GM23338 (cell line): ENCODE measurements at regions not wholly inside any gene's neighbourhood (a gene's known extent, or its start where the extent isn't known, plus 50 kb on each side); places are given as distances from the start of the nearest gene placed in this dataset.

ENCODE experiments used
- ATAC-seq: fragments of 200-7000 bp; cut with Tn5 transposase; 3 replicates; pipeline ENCODE4 v1.9.1; 2020
- DNase-seq: peaks from one replicate; pipeline ENCODE4 v3.0.0-alpha.2; 2015; ENCODE audit warnings: low spot score
- H2AFZ ChIP-seq: fragments of 200-600 bp; sonication (generic); 2 replicates; pipeline ENCODE4 v1.8.0; 2016; ENCODE audit warnings: antibody characterized with exemption, mild to moderate bottlenecking, moderate library complexity
- H3F3A ChIP-seq: fragments of 200-600 bp; sonication (generic); replicated peaks from 2 replicates; pipeline ENCODE4 v1.8.0; 2017; ENCODE audit warnings: antibody characterized with exemption, mixed run types, low read depth
- H3K27ac ChIP-seq: fragments of 200-600 bp; sonication (generic); 2 replicates; pipeline ENCODE4 v1.6.1; 2016; ENCODE audit warnings: low read depth
- H3K27me3 ChIP-seq: fragments of 200-600 bp; sonication (generic); 2 replicates; pipeline ENCODE4 v1.8.0; 2016; ENCODE audit warnings: mild to moderate bottlenecking, mixed run types, moderate library complexity; ENCODE audit not compliant: insufficient read depth
- H3K36me3 ChIP-seq: fragments of 200-600 bp; sonication (generic); 2 replicates; pipeline ENCODE4 v1.8.0; 2016; ENCODE audit warnings: mild to moderate bottlenecking; ENCODE audit not compliant: insufficient read depth
- H3K4me1 ChIP-seq: fragments of 200-600 bp; sonication (generic); 2 replicates; pipeline ENCODE4 v1.8.0; 2016; ENCODE audit warnings: mild to moderate bottlenecking, moderate library complexity; ENCODE audit not compliant: insufficient read depth
- H3K4me2 ChIP-seq: fragments of 200-600 bp; sonication (generic); 2 replicates; pipeline ENCODE4 v1.7.1; 2017; ENCODE audit warnings: mixed run types
- H3K4me3 ChIP-seq: fragments of 200-600 bp; sonication (generic); 2 replicates; pipeline ENCODE4 v1.6.1; 2016; ENCODE audit warnings: mixed run types
- H3K79me2 ChIP-seq: fragments of 200-600 bp; sonication (generic); replicated peaks from 2 replicates; pipeline ENCODE4 v1.8.0; 2017; ENCODE audit warnings: mild to moderate bottlenecking; ENCODE audit not compliant: insufficient read depth
- H3K9me2 ChIP-seq: fragments of 200-600 bp; sonication (generic); 2 replicates; pipeline ENCODE4 v1.8.0; 2017; ENCODE audit not compliant: insufficient read depth
- H4K20me1 ChIP-seq: fragments of 200-600 bp; sonication (generic); replicated peaks from 2 replicates; pipeline ENCODE4 v1.8.0; 2017; ENCODE audit warnings: mild to moderate bottlenecking; ENCODE audit not compliant: insufficient read depth
- H3K27ac Mint-ChIP-seq: 2 replicates; pipeline ENCODE4 v1.8.0; 2020; ENCODE audit warnings: inconsistent platforms, mild to moderate bottlenecking, moderate library complexity, mixed read lengths
- H3K27me3 Mint-ChIP-seq: 3 replicates; pipeline ENCODE4 v1.8.0; 2022; ENCODE audit warnings: low read depth, mild to moderate bottlenecking, moderate library complexity, mixed read lengths, inconsistent platforms; ENCODE audit not compliant: insufficient read depth, poor library complexity
- H3K36me3 Mint-ChIP-seq: 3 replicates; pipeline ENCODE4 v1.8.0; 2021; ENCODE audit warnings: low read depth, mild to moderate bottlenecking, inconsistent platforms, moderate library complexity, mixed read lengths
- H3K4me1 Mint-ChIP-seq: 3 replicates; pipeline ENCODE4 v1.8.0; 2020; ENCODE audit warnings: mild to moderate bottlenecking, inconsistent platforms, mixed read lengths
- H3K4me3 Mint-ChIP-seq: 3 replicates; pipeline ENCODE4 v1.8.0; 2021; ENCODE audit warnings: moderate library complexity, mild to moderate bottlenecking, inconsistent platforms, mixed read lengths
- H3K9me3 Mint-ChIP-seq: 3 replicates; pipeline ENCODE4 v1.8.0; 2020; ENCODE audit warnings: moderate library complexity, mild to moderate bottlenecking, inconsistent platforms, mixed read lengths
- CREB1 ChIP-seq: fragments of 250-450 bp; sonication (Bioruptor Pico); IDR thresholded peaks from 2 replicates; pipeline ENCODE4 v1.5.0; 2020; ENCODE audit warnings: low read depth, mild to moderate bottlenecking, moderate library complexity
- EZH2 ChIP-seq: fragments of 200-600 bp; sonication (generic); IDR thresholded peaks from one replicate; pipeline ENCODE4 v1.8.0; 2017; ENCODE audit warnings: antibody characterized with exemption, mild to moderate bottlenecking, low read depth; ENCODE audit not compliant: unreplicated experiment
- EZH2phosphoT487 ChIP-seq: fragments of 200-600 bp; sonication (generic); IDR thresholded peaks from one replicate; pipeline ENCODE4 v1.8.1; 2018; ENCODE audit warnings: antibody characterized with exemption; ENCODE audit not compliant: unreplicated experiment
- JUNB ChIP-seq: IDR thresholded peaks from one replicate; pipeline ENCODE4 v1.6.1; 2016; ENCODE audit warnings: antibody characterized with exemption; ENCODE audit not compliant: unreplicated experiment
- NANOG ChIP-seq: IDR thresholded peaks from 2 replicates; pipeline ENCODE4 v1.6.1; 2016; ENCODE audit warnings: antibody characterized with exemption, borderline replicate concordance
- POLR2AphosphoS5 ChIP-seq: IDR thresholded peaks from 2 replicates; pipeline ENCODE4 v1.6.1; 2016; ENCODE audit warnings: antibody characterized with exemption, low read depth
- STAT1 ChIP-seq: IDR thresholded peaks from one replicate; pipeline ENCODE4 v1.6.1; 2016; ENCODE audit warnings: antibody characterized with exemption; ENCODE audit not compliant: unreplicated experiment
- ZNF114 ChIP-seq: fragments of 250-450 bp; sonication (Bioruptor Pico); IDR thresholded peaks from 2 replicates; pipeline ENCODE4 v1.5.0; 2020; ENCODE audit warnings: mild to moderate bottlenecking, moderate library complexity
- ZNF331 ChIP-seq: fragments of 250-450 bp; sonication (Bioruptor Pico); IDR thresholded peaks from 2 replicates; pipeline ENCODE4 v1.5.0; 2020; ENCODE audit warnings: low read depth, mild to moderate bottlenecking, moderate library complexity
- TF ChIP-seq, protein P1 (sequence below): IDR thresholded peaks from one replicate; pipeline ENCODE4 v1.6.1; 2018; ENCODE audit warnings: antibody characterized with exemption; ENCODE audit not compliant: unreplicated experiment
- TF ChIP-seq, protein P2 (sequence below): fragments of 250-450 bp; sonication (Bioruptor Pico); IDR thresholded peaks from 2 replicates; pipeline ENCODE4 v1.5.0; 2020; ENCODE audit warnings: mild to moderate bottlenecking, moderate library complexity
- TF ChIP-seq, protein P3 (sequence below), 2 experiments: fragments of 200-600 bp in 1 of 2; sonication (generic) in 1 of 2; conservative IDR thresholded peaks; 2 replicates each; pipeline versions ENCODE4 v1.5.1 to v1.6.1; 2016 to 2017; ENCODE audit warnings: antibody characterized with exemption in 2 of 2, low read depth in 2 of 2, mild to moderate bottlenecking in 2 of 2, moderate library complexity in 1 of 2
- TF ChIP-seq, protein P4 (sequence below): IDR thresholded peaks from 2 replicates; pipeline ENCODE4 v1.6.1; 2016; ENCODE audit warnings: antibody characterized with exemption

DNA sequence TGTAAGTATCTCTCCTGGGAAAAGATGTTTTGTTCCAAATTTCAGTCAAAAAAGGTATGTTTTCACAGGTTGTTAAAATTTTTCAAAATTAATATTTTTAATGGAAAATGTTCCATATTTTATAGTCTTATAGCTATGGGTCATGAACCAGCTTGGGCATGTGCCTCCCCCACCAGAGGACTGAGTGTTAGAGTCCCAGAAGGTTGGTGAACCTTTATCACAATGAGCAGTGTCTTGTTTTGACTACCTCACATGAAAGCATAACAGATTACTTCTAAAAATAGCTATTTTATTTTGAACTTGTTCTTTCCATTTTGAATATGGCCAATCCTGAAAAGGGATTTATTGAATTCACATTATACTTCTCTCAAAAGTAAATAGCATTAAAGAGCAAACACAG, 112.5 kb upstream of the TSC22D1 start (continued):
- TF ChIP-seq EZH2phosphoT487 (no peak), CREB1 (CRISPR knock-in tag) (no peak), POLR2AphosphoS5 (no peak), ZNF114 (CRISPR knock-in tag) (no peak), EZH2 (no peak), NANOG (no peak)

DNA sequence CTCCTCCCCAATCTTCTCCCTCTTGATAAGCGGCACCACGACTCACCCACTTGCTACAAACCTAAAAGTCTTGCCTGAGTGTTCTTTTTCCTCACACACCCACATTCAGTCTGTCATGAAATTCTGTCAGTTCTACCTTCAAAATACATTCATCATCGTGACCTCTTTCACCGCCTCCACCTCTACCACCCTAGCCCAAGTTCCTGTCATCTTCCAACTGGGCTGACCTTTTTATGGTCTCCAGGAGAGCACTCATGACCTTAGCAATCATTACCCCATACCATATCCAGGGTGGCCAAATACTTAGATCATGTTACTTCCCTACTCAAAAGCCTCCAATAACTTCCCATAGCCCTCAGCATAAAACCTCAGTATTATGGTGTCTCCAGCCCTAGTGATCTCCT, 110.4 kb upstream of the TSC22D1 start:
- Histone ChIP-seq H3K4me2 (no peak overlapping the region), H3K4me1 (no peaks in the 10 kb centered on the region), H3K36me3 (0 out of 2 replicates have a peak, but pooled peaks cover 6% of the 10 kb centered on the region), H3K4me3 (no peak overlapping the region), H3K27ac (no peak overlapping the region), H3K9me2 (no peaks in the 10 kb centered on the region), H4K20me1 (no peaks in the 10 kb centered on the region), H3K79me2 (no peaks in the 10 kb centered on the region), H3K27me3 (no peaks in the 10 kb centered on the region), H2AFZ (no peak overlapping the region), H3F3A (no peaks in the 10 kb centered on the region)
- DNase-seq (no peak), ATAC-seq (no peak)
- Mint-ChIP-seq H3K36me3 (peaks cover 15% of the 10 kb centered on the region), H3K27ac (no peak overlapping the region), H3K4me1 (no peaks in the 10 kb centered on the region), H3K27me3 (peaks cover 1% of the 10 kb centered on the region), H3K9me3 (peaks cover 20% of the 10 kb centered on the region), H3K4me3 (no peak overlapping the region)
- no peak for TF ChIP-seq NANOG
- TF ChIP-seq, protein P1, sequence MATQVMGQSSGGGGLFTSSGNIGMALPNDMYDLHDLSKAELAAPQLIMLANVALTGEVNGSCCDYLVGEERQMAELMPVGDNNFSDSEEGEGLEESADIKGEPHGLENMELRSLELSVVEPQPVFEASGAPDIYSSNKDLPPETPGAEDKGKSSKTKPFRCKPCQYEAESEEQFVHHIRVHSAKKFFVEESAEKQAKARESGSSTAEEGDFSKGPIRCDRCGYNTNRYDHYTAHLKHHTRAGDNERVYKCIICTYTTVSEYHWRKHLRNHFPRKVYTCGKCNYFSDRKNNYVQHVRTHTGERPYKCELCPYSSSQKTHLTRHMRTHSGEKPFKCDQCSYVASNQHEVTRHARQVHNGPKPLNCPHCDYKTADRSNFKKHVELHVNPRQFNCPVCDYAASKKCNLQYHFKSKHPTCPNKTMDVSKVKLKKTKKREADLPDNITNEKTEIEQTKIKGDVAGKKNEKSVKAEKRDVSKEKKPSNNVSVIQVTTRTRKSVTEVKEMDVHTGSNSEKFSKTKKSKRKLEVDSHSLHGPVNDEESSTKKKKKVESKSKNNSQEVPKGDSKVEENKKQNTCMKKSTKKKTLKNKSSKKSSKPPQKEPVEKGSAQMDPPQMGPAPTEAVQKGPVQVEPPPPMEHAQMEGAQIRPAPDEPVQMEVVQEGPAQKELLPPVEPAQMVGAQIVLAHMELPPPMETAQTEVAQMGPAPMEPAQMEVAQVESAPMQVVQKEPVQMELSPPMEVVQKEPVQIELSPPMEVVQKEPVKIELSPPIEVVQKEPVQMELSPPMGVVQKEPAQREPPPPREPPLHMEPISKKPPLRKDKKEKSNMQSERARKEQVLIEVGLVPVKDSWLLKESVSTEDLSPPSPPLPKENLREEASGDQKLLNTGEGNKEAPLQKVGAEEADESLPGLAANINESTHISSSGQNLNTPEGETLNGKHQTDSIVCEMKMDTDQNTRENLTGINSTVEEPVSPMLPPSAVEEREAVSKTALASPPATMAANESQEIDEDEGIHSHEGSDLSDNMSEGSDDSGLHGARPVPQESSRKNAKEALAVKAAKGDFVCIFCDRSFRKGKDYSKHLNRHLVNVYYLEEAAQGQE, result no peak
- TF ChIP-seq, protein P2, sequence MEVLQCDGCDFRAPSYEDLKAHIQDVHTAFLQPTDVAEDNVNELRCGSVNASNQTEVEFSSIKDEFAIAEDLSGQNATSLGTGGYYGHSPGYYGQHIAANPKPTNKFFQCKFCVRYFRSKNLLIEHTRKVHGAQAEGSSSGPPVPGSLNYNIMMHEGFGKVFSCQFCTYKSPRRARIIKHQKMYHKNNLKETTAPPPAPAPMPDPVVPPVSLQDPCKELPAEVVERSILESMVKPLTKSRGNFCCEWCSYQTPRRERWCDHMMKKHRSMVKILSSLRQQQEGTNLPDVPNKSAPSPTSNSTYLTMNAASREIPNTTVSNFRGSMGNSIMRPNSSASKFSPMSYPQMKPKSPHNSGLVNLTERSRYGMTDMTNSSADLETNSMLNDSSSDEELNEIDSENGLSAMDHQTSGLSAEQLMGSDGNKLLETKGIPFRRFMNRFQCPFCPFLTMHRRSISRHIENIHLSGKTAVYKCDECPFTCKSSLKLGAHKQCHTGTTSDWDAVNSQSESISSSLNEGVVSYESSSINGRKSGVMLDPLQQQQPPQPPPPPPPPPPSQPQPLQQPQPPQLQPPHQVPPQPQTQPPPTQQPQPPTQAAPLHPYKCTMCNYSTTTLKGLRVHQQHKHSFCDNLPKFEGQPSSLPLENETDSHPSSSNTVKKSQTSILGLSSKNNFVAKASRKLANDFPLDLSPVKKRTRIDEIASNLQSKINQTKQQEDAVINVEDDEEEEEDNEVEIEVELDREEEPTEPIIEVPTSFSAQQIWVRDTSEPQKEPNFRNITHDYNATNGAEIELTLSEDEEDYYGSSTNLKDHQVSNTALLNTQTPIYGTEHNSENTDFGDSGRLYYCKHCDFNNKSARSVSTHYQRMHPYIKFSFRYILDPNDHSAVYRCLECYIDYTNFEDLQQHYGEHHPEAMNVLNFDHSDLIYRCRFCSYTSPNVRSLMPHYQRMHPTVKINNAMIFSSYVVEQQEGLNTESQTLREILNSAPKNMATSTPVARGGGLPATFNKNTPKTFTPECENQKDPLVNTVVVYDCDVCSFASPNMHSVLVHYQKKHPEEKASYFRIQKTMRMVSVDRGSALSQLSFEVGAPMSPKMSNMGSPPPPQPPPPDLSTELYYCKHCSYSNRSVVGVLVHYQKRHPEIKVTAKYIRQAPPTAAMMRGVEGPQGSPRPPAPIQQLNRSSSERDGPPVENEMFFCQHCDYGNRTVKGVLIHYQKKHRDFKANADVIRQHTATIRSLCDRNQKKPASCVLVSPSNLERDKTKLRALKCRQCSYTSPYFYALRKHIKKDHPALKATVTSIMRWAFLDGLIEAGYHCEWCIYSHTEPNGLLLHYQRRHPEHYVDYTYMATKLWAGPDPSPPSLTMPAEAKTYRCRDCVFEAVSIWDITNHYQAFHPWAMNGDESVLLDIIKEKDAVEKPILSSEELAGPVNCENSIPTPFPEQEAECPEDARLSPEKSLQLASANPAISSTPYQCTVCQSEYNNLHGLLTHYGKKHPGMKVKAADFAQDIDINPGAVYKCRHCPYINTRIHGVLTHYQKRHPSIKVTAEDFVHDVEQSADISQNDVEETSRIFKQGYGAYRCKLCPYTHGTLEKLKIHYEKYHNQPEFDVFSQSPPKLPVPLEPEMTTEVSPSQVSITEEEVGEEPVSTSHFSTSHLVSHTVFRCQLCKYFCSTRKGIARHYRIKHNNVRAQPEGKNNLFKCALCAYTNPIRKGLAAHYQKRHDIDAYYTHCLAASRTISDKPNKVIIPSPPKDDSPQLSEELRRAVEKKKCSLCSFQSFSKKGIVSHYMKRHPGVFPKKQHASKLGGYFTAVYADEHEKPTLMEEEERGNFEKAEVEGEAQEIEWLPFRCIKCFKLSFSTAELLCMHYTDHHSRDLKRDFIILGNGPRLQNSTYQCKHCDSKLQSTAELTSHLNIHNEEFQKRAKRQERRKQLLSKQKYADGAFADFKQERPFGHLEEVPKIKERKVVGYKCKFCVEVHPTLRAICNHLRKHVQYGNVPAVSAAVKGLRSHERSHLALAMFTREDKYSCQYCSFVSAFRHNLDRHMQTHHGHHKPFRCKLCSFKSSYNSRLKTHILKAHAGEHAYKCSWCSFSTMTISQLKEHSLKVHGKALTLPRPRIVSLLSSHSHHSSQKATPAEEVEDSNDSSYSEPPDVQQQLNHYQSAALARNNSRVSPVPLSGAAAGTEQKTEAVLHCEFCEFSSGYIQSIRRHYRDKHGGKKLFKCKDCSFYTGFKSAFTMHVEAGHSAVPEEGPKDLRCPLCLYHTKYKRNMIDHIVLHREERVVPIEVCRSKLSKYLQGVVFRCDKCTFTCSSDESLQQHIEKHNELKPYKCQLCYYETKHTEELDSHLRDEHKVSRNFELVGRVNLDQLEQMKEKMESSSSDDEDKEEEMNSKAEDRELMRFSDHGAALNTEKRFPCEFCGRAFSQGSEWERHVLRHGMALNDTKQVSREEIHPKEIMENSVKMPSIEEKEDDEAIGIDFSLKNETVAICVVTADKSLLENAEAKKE, result no peak
- no peak for TF ChIP-seq EZH2
- no peak for TF ChIP-seq ZNF331
- TF ChIP-seq CREB1 (CRISPR knock-in tag), result no peak
- no peak for TF ChIP-seq ZNF114 (CRISPR knock-in tag)
- no peak for TF ChIP-seq EZH2phosphoT487
- TF ChIP-seq, protein P3, sequence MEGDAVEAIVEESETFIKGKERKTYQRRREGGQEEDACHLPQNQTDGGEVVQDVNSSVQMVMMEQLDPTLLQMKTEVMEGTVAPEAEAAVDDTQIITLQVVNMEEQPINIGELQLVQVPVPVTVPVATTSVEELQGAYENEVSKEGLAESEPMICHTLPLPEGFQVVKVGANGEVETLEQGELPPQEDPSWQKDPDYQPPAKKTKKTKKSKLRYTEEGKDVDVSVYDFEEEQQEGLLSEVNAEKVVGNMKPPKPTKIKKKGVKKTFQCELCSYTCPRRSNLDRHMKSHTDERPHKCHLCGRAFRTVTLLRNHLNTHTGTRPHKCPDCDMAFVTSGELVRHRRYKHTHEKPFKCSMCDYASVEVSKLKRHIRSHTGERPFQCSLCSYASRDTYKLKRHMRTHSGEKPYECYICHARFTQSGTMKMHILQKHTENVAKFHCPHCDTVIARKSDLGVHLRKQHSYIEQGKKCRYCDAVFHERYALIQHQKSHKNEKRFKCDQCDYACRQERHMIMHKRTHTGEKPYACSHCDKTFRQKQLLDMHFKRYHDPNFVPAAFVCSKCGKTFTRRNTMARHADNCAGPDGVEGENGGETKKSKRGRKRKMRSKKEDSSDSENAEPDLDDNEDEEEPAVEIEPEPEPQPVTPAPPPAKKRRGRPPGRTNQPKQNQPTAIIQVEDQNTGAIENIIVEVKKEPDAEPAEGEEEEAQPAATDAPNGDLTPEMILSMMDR (conservative IDR thresholded peaks at IDR 0.05; ENCODE audit: low read depth in 2 of 2), result no peak
- TF ChIP-seq POLR2AphosphoS5, result no peak
- TF ChIP-seq, protein P4, sequence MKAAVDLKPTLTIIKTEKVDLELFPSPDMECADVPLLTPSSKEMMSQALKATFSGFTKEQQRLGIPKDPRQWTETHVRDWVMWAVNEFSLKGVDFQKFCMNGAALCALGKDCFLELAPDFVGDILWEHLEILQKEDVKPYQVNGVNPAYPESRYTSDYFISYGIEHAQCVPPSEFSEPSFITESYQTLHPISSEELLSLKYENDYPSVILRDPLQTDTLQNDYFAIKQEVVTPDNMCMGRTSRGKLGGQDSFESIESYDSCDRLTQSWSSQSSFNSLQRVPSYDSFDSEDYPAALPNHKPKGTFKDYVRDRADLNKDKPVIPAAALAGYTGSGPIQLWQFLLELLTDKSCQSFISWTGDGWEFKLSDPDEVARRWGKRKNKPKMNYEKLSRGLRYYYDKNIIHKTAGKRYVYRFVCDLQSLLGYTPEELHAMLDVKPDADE, result no peak
- no peak for TF ChIP-seq JUNB
- no peak for TF ChIP-seq STAT1
